Uterus (tissue), 3 donors: ENCODE measurements at regions not wholly inside any gene's neighbourhood (a gene's known extent, or its start where the extent isn't known, plus 50 kb on each side); places are given as distances from the start of the nearest gene placed in this dataset.

ENCODE experiments used
- DNase-seq, 2 donors: peaks; one replicate each; pipeline ENCODE4 v3.0.0-alpha.2; 2019 to 2020
- H3K27ac ChIP-seq, 2 donors: fragments of 200-600 bp; sonication (generic); 1 replicate in 1 of 2; 2 replicates in 1 of 2; pipeline ENCODE4 v1.5.1; 2016 to 2018
- H3K27me3 ChIP-seq, 2 donors: fragments of 200-600 bp; sonication (generic); one replicate each; pipeline ENCODE4 v1.5.1; 2018 to 2019; ENCODE audit warnings: control low read depth in 1 of 2
- H3K36me3 ChIP-seq, 2 donors: fragments of 200-600 bp; sonication (generic); one replicate each; pipeline ENCODE4 v1.5.1; 2019; ENCODE audit warnings: control low read depth in 1 of 2
- H3K4me1 ChIP-seq, 2 donors: fragments of 200-600 bp; sonication (generic); one replicate each; pipeline ENCODE4 v1.5.1; 2018 to 2019; ENCODE audit warnings: control low read depth in 1 of 2
- H3K4me3 ChIP-seq, 2 donors: fragments of 200-600 bp; sonication (generic); 1 replicate in 1 of 2; 2 replicates in 1 of 2; pipeline ENCODE4 v1.5.1; 2018 to 2019; ENCODE audit warnings: mild to moderate bottlenecking in 1 of 2
- H3K9me3 ChIP-seq, 2 donors: fragments of 200-600 bp; sonication (generic); one replicate each; pipeline ENCODE4 v1.5.1; 2019; ENCODE audit warnings: control low read depth in 1 of 2
- CTCF ChIP-seq, 4 experiments: fragments of 200-600 bp in 2 of 4; fragments of 450-650 bp in 2 of 4; sonication (generic) in 2 of 4; IDR thresholded peaks; one replicate each; pipeline ENCODE4 v1.5.1; 2016 to 2019; ENCODE audit warnings: antibody characterized with exemption in 4 of 4, mild to moderate bottlenecking in 2 of 4, moderate library complexity in 1 of 4
- POLR2A ChIP-seq, 2 donors: fragments of 450-650 bp; IDR thresholded peaks; one replicate each; pipeline ENCODE4 v1.6.1; 2016; ENCODE audit warnings: antibody characterized with exemption in 2 of 2, mild to moderate bottlenecking in 1 of 2, moderate library complexity in 1 of 2
- intact Hi-C: fragments of 100-400 bp; cut with DNase I; formaldehyde crosslinking; loops from one replicate; pipeline ENCODE4 v1.15.1; 2023; ENCODE audit warnings: low total_unique reads
- donor health status: DM: yes; HTN: yes; CAD: no.

GRCh38 chr1:58282623-58283387 is 263.7 kb downstream of the OMA1 start:
- no peaks in the 10 kb centered on the region for H3K36me3 ChIP-seq
- no peak overlapping the region for H3K4me3 ChIP-seq
- no peak for DNase-seq
- TF ChIP-seq POLR2A (IDR thresholded peaks at IDR 0.05) (no peak), CTCF (IDR thresholded peaks at IDR 0.05) (no peak)
- H3K4me1 ChIP-seq: no peaks in the 10 kb centered on the region
- no peaks in the 10 kb centered on the region for H3K27me3 ChIP-seq
- intact Hi-C loops: no loop called here
- no peak overlapping the region for H3K27ac ChIP-seq
- no peaks in the 10 kb centered on the region for H3K9me3 ChIP-seq

GRCh38 chr1:58266242-58266641 is 280.3 kb downstream of the OMA1 start:
- no peak for TF ChIP-seq POLR2A (IDR thresholded peaks at IDR 0.05)
- no peak for TF ChIP-seq CTCF (IDR thresholded peaks at IDR 0.05)
- Histone ChIP-seq H3K4me3 (no peak overlapping the region), H3K36me3 (no peaks in the 10 kb centered on the region), H3K9me3 (no peaks in the 10 kb centered on the region), H3K27ac (no peak overlapping the region), H3K27me3 (no peaks in the 10 kb centered on the region), H3K4me1 (no peaks in the 10 kb centered on the region)
- DNase-seq: no peak
- intact Hi-C loops: no loop called here

GRCh38 chr1:58264462-58264861 is 282.1 kb downstream of the OMA1 start:
- DNase-seq: no peak
- Histone ChIP-seq H3K4me3 (no peak overlapping the region), H3K9me3 (no peaks in the 10 kb centered on the region), H3K36me3 (no peaks in the 10 kb centered on the region), H3K4me1 (no peaks in the 10 kb centered on the region), H3K27me3 (no peaks in the 10 kb centered on the region), H3K27ac (no peak overlapping the region)
- intact Hi-C loops: no loop called here
- TF ChIP-seq POLR2A (IDR thresholded peaks at IDR 0.05) (no peak), CTCF (IDR thresholded peaks at IDR 0.05) (no peak)

GRCh38 chr1:58262702-58263101 is 283.8 kb downstream of the OMA1 start:
- H3K4me1 ChIP-seq: no peaks in the 10 kb centered on the region
- no peaks in the 10 kb centered on the region for H3K27me3 ChIP-seq
- no peak for TF ChIP-seq CTCF (IDR thresholded peaks at IDR 0.05)
- no peak for TF ChIP-seq POLR2A (IDR thresholded peaks at IDR 0.05)
- H3K27ac ChIP-seq: no peak overlapping the region
- no peak overlapping the region for H3K4me3 ChIP-seq
- intact Hi-C loops: no loop called here
- H3K36me3 ChIP-seq: no peaks in the 10 kb centered on the region
- no peaks in the 10 kb centered on the region for H3K9me3 ChIP-seq
- no peak for DNase-seq

GRCh38 chr1:58258082-58258481 is 288.4 kb downstream of the OMA1 start:
- no peak for TF ChIP-seq POLR2A (IDR thresholded peaks at IDR 0.05)
- no peak for TF ChIP-seq CTCF (IDR thresholded peaks at IDR 0.05)
- Histone ChIP-seq H3K27ac (no peak overlapping the region), H3K4me1 (no peaks in the 10 kb centered on the region), H3K27me3 (no peaks in the 10 kb centered on the region), H3K9me3 (no peaks in the 10 kb centered on the region), H3K4me3 (no peak overlapping the region), H3K36me3 (no peaks in the 10 kb centered on the region)
- DNase-seq: no peak
- intact Hi-C loops: no loop called here
